GM12864 (cell line): ENCODE measurements at regions not wholly inside any gene's neighbourhood (a gene's known extent, or its start where the extent isn't known, plus 50 kb on each side); places are given as distances from the start of the nearest gene placed in this dataset.
"Not testable (repeated sequence)": the region's sequence is repeated elsewhere in the genome, so short reads cannot be mapped to it uniquely, and the experiment has no call there.

Source experiments
- DNase-seq: peaks from one replicate; pipeline ENCODE4 v3.0.0-alpha.2; 2011; ENCODE audit warnings: low read depth
- H3K4me3 ChIP-seq: 2 replicates; pipeline ENCODE4 v1.5.1; 2011; ENCODE audit warnings: mild to moderate bottlenecking, low read depth, low read length, control low read depth
- TF ChIP-seq, protein P1 (sequence below): IDR thresholded peaks from 2 replicates; pipeline ENCODE4 v1.5.1; 2011; ENCODE audit warnings: low read depth, mild to moderate bottlenecking, moderate library complexity, low read length, control low read depth, inconsistent platforms; ENCODE audit errors: missing control alignments

DNA sequence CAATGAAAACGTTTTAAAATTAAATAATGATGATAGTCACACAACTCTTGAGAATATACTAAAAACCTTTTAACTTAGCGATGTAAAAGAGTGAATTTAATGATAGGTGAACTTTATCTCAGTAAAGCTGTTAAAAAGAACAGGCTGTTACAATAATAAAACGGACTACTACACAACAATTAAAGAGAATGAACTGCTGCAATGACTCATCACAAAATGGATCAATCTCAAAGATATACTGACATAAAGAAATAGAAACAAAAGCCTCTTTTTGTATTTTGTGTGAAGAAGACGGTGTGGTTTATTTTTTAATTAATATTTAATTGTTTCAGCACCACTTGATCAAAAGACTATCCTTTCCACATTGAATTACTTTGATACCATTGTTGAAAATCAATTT is 352.4 kb upstream of the GJE1 start:
- no peak overlapping the region for H3K4me3 ChIP-seq
- DNase-seq, result no peak
- TF ChIP-seq, protein P1, sequence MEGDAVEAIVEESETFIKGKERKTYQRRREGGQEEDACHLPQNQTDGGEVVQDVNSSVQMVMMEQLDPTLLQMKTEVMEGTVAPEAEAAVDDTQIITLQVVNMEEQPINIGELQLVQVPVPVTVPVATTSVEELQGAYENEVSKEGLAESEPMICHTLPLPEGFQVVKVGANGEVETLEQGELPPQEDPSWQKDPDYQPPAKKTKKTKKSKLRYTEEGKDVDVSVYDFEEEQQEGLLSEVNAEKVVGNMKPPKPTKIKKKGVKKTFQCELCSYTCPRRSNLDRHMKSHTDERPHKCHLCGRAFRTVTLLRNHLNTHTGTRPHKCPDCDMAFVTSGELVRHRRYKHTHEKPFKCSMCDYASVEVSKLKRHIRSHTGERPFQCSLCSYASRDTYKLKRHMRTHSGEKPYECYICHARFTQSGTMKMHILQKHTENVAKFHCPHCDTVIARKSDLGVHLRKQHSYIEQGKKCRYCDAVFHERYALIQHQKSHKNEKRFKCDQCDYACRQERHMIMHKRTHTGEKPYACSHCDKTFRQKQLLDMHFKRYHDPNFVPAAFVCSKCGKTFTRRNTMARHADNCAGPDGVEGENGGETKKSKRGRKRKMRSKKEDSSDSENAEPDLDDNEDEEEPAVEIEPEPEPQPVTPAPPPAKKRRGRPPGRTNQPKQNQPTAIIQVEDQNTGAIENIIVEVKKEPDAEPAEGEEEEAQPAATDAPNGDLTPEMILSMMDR, result no peak

DNA sequence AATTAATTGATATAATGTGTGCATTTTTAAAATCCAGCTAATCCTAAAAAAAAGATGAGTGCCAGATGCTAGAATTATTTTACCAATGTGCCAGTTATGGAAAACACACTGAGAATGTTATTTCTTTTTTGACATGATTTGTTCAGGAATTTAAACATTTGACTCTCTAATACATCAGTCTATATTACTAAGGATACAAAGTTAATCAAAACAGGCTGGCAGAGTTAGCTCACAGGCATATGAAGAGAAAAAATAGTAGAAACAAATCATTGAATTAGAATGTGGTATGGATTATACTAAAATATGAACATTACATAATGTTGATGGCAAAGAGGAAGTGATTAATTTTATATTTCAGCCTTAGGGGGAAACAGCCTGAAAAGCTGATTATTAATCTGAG is 368.3 kb upstream of the GJE1 start:
- H3K4me3 ChIP-seq, result no peak overlapping the region
- no peak for DNase-seq
- TF ChIP-seq, protein P1, result no peak

DNA sequence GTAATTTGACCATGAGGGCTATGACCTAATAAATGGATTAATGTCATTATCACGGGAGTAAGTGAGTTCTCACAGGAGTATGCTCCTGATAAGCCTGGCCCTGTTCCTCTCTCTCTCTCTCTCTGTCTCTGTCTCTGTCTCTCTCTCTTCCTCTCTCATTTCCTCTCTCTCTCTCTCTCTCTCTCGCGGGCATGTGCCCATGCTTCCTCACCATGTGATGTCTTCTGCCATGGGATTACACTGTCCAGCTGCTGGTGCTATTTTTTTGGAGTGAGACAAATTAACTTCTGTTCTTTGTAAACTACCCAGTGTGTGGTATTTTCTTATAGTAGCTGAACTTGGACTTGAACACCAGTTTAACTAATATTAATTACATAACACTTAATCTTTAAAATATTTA is 374.3 kb upstream of the GJE1 start:
- DNase-seq, result no peak
- TF ChIP-seq, protein P1, result no peak
- H3K4me3 ChIP-seq, result no peak overlapping the region

DNA sequence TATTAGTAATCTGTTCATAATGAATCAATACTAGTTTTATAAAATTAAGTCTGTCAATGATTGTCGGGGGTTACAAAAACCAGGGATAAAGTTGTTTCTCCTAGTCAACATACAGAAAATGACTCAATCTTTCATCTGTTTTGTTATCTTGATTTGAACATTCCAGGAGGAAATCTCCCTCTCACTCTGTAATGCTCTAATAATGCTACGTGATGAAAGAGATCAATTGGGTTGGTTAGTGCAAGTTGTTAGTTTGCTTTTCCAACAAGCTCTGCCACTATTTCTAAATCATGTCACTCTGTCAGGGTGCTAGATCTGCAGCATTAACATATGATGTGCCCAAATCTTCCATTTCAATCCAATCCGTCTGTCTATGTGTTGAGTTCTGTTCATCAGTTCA is 379.5 kb upstream of the GJE1 start:
- H3K4me3 ChIP-seq, result no peak overlapping the region
- DNase-seq, result no peak
- TF ChIP-seq, protein P1, result no peak

DNA sequence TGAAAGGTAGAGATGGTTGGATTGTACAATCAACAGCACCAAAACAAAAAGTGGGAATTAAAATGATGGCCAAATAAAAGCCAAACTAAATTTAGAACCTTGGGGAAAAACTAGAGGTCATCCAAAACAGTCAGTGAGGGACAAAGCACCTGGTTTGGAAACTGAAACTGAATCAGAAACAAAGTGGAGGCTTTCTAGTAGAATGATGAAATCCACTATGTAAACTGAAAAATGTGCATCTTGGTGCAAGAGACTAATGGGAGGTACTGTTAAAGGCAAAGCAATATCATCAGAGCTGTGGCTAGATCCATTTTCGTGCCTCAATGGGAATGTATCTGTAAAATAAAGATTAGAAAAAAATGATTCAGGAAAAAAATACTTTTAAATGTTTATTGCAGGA is 380.0 kb upstream of the GJE1 start:
- no peak for DNase-seq
- H3K4me3 ChIP-seq, result no peak overlapping the region
- TF ChIP-seq, protein P1, result no peak

DNA sequence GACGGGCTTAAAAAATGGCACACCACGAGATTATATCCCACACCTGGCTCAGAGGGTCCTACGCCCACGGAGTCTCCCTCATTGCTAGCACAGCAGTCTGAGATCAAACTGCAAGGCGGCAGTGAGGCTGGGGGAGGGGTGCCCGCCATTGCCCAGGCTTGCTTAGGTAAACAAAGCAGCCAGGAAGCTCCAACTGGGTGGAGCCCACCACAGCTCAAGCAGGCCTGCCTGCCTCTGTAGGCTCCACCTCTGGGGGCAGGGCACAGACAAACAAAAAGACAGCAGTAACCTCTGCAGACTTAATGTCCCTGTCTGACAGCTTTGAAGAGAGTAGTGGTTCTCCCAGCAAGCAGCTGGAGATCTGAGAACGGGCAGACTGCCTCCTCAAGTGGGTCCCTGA is 386.4 kb upstream of the GJE1 start:
- DNase-seq, H3K4me3 ChIP-seq: not testable (repeated sequence)

DNA sequence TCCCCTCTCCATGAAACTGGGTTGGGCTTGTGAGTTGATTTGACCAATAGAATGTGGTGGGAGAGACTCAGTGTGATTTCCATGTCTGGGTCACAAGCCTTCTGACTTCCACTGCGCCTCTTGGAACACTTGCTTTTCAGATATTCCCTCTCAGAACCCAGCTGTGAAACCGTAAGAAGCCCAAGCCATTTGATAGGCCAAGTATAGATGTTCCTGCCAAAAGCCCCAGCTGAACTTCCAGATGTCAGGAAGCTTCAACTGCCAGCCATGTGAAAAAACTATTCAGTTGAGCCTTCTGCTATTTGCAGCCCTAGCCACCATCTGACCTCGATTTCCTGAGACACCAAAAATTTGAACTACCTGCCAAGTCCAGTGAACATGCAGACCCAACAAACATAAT is 387.8 kb upstream of the GJE1 start:
- H3K4me3 ChIP-seq, result no peak overlapping the region
- TF ChIP-seq, protein P1, result no peak
- no peak for DNase-seq
